Endothelial cell of umbilical vein (primary cell): ENCODE measurements at regions not wholly inside any gene's neighbourhood (a gene's known extent, or its start where the extent isn't known, plus 50 kb on each side); places are given as distances from the start of the nearest gene placed in this dataset.

Experiments
- BruUV-seq: library from RNA; stranded (reverse); fragments of 400-500 nt; replicated peaks from 2 replicates; lab custom pipeline; 2021; lab: Mats Ljungman, UMichigan
- CTCF ChIA-PET: fragments of 300-600, 350-600 bp; sonication (Branson Sonifier 250); formaldehyde crosslinking; loops from one replicate; lab custom pipeline; 2021; ENCODE audit warnings: antibody characterized with exemption, inconsistent platforms; lab: Charles Lee
- POLR2A ChIA-PET: fragments of 300-600, 350-600 bp; sonication (Branson Sonifier 250); formaldehyde crosslinking; loops from one replicate; lab custom pipeline; 2021; ENCODE audit warnings: antibody characterized with exemption, inconsistent platforms; lab: Charles Lee
- DNase-seq: peaks from one replicate; pipeline ENCODE4 v3.0.0-alpha.2; 2011; ENCODE audit warnings: low read depth, low spot score
- FAIRE-seq: peaks from 2 replicates; lab custom pipeline; 2011; peaks lifted over from hg19 to GRCh38; lab: Jason Lieb, UNC
- H2AFZ ChIP-seq: 2 replicates; pipeline ENCODE4 v1.6.0; 2012; ENCODE audit warnings: low read depth, low read length, control low read depth, inconsistent platforms
- H3K27ac ChIP-seq: 2 replicates; pipeline ENCODE4 v1.5.1; 2011; ENCODE audit warnings: low read depth, mild to moderate bottlenecking, control low read depth, low read length, moderate library complexity; ENCODE audit not compliant: insufficient read depth
- H3K27me3 ChIP-seq, 2 experiments: 2 replicates each; pipeline versions ENCODE4 v1.6.0 to v1.6.1; 2011; ENCODE audit warnings: low read length in 2 of 2, mixed read lengths in 1 of 2; ENCODE audit not compliant: control insufficient read depth in 2 of 2, insufficient read depth in 2 of 2
- H3K36me3 ChIP-seq, 2 experiments: 2 replicates in 1 of 2; 3 replicates in 1 of 2; pipeline ENCODE4 v1.5.1; 2011; ENCODE audit warnings: low read length in 2 of 2, mild to moderate bottlenecking in 1 of 2, moderate library complexity in 1 of 2; ENCODE audit not compliant: control insufficient read depth in 2 of 2, insufficient read depth in 2 of 2; ENCODE audit errors: extremely low read depth in 1 of 2
- H3K4me1 ChIP-seq: 3 replicates; pipeline ENCODE4 v1.5.1; 2011; ENCODE audit warnings: mild to moderate bottlenecking, low read length; ENCODE audit not compliant: control insufficient read depth, insufficient read depth; ENCODE audit errors: extremely low read depth
- H3K4me2 ChIP-seq: 2 replicates; pipeline ENCODE4 v1.6.1; 2011; ENCODE audit warnings: low read length, control low read depth, mixed read lengths; ENCODE audit not compliant: insufficient read depth
- H3K4me3 ChIP-seq, 3 experiments: fragments of 200-600 bp in 1 of 3; sonication (generic), shearing (Covaris generic) in 1 of 3; replicated peaks in 1 of 3; 2 replicates each; pipeline ENCODE4 v1.5.1; 2011 to 2016; ENCODE audit warnings: control low read depth in 3 of 3, low read length in 3 of 3, mild to moderate bottlenecking in 2 of 3, inconsistent platforms in 1 of 3, low read depth in 1 of 3, moderate library complexity in 1 of 3; ENCODE audit not compliant: insufficient read depth in 1 of 3
- H3K79me2 ChIP-seq: 2 replicates; pipeline ENCODE4 v1.6.0; 2012; ENCODE audit warnings: low read length, inconsistent platforms; ENCODE audit not compliant: control insufficient read depth, insufficient read depth
- H3K9ac ChIP-seq: replicated peaks from 2 replicates; pipeline ENCODE3; 2011; ENCODE audit warnings: low read length, control low read depth; ENCODE audit not compliant: insufficient read depth; ENCODE audit errors: extremely low read depth
- H3K9me1 ChIP-seq: replicated peaks from 3 replicates; pipeline ENCODE4 v1.6.0; 2011; ENCODE audit warnings: mild to moderate bottlenecking, low read length; ENCODE audit not compliant: control insufficient read depth, insufficient read depth; ENCODE audit errors: extremely low read depth
- H3K9me3 ChIP-seq: replicated peaks from 2 replicates; pipeline ENCODE4 v1.5.1; 2012; ENCODE audit warnings: low read length, inconsistent platforms; ENCODE audit not compliant: control insufficient read depth, insufficient read depth
- H4K20me1 ChIP-seq: replicated peaks from 2 replicates; pipeline ENCODE3; 2011; ENCODE audit warnings: mild to moderate bottlenecking, low read length; ENCODE audit not compliant: control insufficient read depth, insufficient read depth; ENCODE audit errors: extremely low read depth
- EZH2 ChIP-seq: IDR thresholded peaks from 2 replicates; pipeline ENCODE4 v1.6.1; 2012; ENCODE audit warnings: borderline replicate concordance, low read depth, mild to moderate bottlenecking, moderate library complexity, low read length, inconsistent platforms; ENCODE audit not compliant: severe bottlenecking
- GATA2 ChIP-seq: IDR thresholded peaks from 2 replicates; pipeline ENCODE4 v1.7.0; 2011; ENCODE audit warnings: low read depth, mild to moderate bottlenecking, moderate library complexity, mixed read lengths, low read length; ENCODE audit not compliant: insufficient read length, insufficient read depth
- MAX ChIP-seq: IDR thresholded peaks from 2 replicates; pipeline ENCODE4 v1.6.1; 2011; ENCODE audit not compliant: insufficient read depth, insufficient read length
- MYC ChIP-seq: IDR thresholded peaks from one replicate; pipeline ENCODE4 v1.6.1; 2011; ENCODE audit warnings: mild to moderate bottlenecking, low read depth, low read length
- POLR2AphosphoS5 ChIP-seq: IDR thresholded peaks from 2 replicates; pipeline ENCODE4 v1.6.1; 2012; ENCODE audit warnings: low read depth, mild to moderate bottlenecking, control low read depth, low read length, moderate library complexity; ENCODE audit not compliant: insufficient read depth
- dilution Hi-C: fragments of 300-500 bp; cut with MboI; formaldehyde crosslinking; loops from one replicate; pipeline ENCODE4 v1.15.0; 2019; ENCODE audit warnings: low sequenced_read_pairs; ENCODE audit not compliant: extremely low pct_ligation_motif_present
- intact Hi-C: fragments of 100-400 bp; cut with micrococcal nuclease; formaldehyde crosslinking; loops from one replicate; pipeline ENCODE4 v1.10.0; 2022
- TF ChIP-seq, protein P1 (sequence below), 2 donors: IDR thresholded peaks; 1 replicate in 1 of 2; 2 replicates in 1 of 2; pipeline ENCODE4 v1.5.1; 2011; ENCODE audit warnings: low read length in 2 of 2, mild to moderate bottlenecking in 2 of 2, moderate library complexity in 2 of 2, control low read depth in 1 of 2, inconsistent platforms in 1 of 2, low read depth in 1 of 2; ENCODE audit not compliant: insufficient read depth in 1 of 2; ENCODE audit errors: extremely low read depth in 1 of 2

DNA sequence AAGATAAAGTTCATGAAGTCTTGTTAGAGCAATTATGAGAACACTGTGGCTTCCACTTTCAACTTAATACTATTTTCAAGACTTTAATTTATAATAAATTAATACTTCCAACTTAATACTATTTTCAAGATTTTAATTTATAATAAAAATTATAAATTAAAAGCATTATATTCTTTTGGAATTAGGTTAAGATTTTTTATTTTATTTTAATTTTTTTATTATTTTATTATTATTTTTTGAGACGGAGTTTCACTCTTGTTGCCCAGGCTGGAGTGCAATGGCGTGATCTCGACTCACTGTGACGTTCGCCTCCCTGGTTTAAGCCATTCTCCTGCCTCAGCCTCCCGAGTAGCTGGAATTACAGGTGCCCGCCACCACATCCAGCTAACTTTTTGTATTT, 126.0 kb upstream of the GUCY1A1 start:
- peaks cover 9% of the 10 kb centered on the region for H3K4me1 ChIP-seq
- TF ChIP-seq, protein P1, sequence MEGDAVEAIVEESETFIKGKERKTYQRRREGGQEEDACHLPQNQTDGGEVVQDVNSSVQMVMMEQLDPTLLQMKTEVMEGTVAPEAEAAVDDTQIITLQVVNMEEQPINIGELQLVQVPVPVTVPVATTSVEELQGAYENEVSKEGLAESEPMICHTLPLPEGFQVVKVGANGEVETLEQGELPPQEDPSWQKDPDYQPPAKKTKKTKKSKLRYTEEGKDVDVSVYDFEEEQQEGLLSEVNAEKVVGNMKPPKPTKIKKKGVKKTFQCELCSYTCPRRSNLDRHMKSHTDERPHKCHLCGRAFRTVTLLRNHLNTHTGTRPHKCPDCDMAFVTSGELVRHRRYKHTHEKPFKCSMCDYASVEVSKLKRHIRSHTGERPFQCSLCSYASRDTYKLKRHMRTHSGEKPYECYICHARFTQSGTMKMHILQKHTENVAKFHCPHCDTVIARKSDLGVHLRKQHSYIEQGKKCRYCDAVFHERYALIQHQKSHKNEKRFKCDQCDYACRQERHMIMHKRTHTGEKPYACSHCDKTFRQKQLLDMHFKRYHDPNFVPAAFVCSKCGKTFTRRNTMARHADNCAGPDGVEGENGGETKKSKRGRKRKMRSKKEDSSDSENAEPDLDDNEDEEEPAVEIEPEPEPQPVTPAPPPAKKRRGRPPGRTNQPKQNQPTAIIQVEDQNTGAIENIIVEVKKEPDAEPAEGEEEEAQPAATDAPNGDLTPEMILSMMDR (IDR thresholded peaks at IDR 0.05; ENCODE audit: extremely low read depth in 1 of 2, insufficient read depth in 1 of 2, low read depth in 1 of 2, low read length in 2 of 2) = no peak
- no peak for TF ChIP-seq EZH2
- no peak for TF ChIP-seq GATA2
- TF ChIP-seq MYC = no peak
- TF ChIP-seq MAX = no peak
- TF ChIP-seq POLR2AphosphoS5 = no peak
- H3K27ac ChIP-seq = no peak overlapping the region
- H4K20me1 ChIP-seq = no peaks in the 10 kb centered on the region
- dilution Hi-C loops (no loop called here), intact Hi-C loops (loop anchor here (5.0 kb wide), 1 partner anchor 87 kb away; no protein-coding TSS in a partner anchor)
- FAIRE-seq (no peak), DNase-seq (no peak)
- no TSS peak for BruUV-seq
- no peak overlapping the region for H3K4me3 ChIP-seq
- no peaks in the 10 kb centered on the region for H3K79me2 ChIP-seq
- POLR2A ChIA-PET = no interaction called here
- no peak overlapping the region for H2AFZ ChIP-seq
- no peaks in the 10 kb centered on the region for H3K36me3 ChIP-seq
- CTCF ChIA-PET = interaction anchor here (4.7 kb wide), 1 partner anchor 12 kb away, joined by 23 read pairs; no protein-coding TSS in a partner anchor
- H3K9me1 ChIP-seq = no peaks in the 10 kb centered on the region
- H3K9ac ChIP-seq = no peak overlapping the region
- no peaks in the 10 kb centered on the region for H3K27me3 ChIP-seq
- H3K9me3 ChIP-seq = no peaks in the 10 kb centered on the region
- H3K4me2 ChIP-seq = no peak overlapping the region
